Neuronal stem cell (in vitro differentiated cells): ENCODE measurements at regions not wholly inside any gene's neighbourhood (a gene's known extent, or its start where the extent isn't known, plus 50 kb on each side); places are given as distances from the start of the nearest gene placed in this dataset.

Experiments
- DNase-seq: peaks from one replicate; pipeline ENCODE4 v3.0.0-alpha.2; 2013; ENCODE audit warnings: low spot score
- H2AFZ ChIP-seq: one replicate; pipeline ENCODE4 v1.6.1; 2013; ENCODE audit warnings: mild to moderate bottlenecking, low read length, inconsistent platforms
- H2AK5ac ChIP-seq: 2 replicates; pipeline ENCODE4 v1.6.1; 2013; ENCODE audit warnings: low read depth, mild to moderate bottlenecking, inconsistent platforms, low read length, moderate library complexity, mixed read lengths
- H2BK120ac ChIP-seq: 2 replicates; pipeline ENCODE4 v1.6.1; 2013; ENCODE audit warnings: low read depth, mild to moderate bottlenecking, inconsistent platforms, low read length, moderate library complexity, mixed read lengths
- H2BK12ac ChIP-seq: one replicate; pipeline ENCODE4 v1.6.1; 2013; ENCODE audit warnings: low read length, inconsistent platforms
- H2BK15ac ChIP-seq: 2 replicates; pipeline ENCODE4 v1.6.1; 2013; ENCODE audit warnings: mild to moderate bottlenecking, low read length, inconsistent platforms, mixed read lengths
- H2BK5ac ChIP-seq: one replicate; pipeline ENCODE4 v1.6.1; 2013; ENCODE audit warnings: inconsistent platforms, mild to moderate bottlenecking, low read length, moderate library complexity
- H3K14ac ChIP-seq: one replicate; pipeline ENCODE4 v1.6.1; 2013; ENCODE audit warnings: low read length, inconsistent platforms
- H3K18ac ChIP-seq: 2 replicates; pipeline ENCODE4 v1.6.1; 2013; ENCODE audit warnings: low read length, inconsistent platforms
- H3K23ac ChIP-seq: 2 replicates; pipeline ENCODE4 v1.6.1; 2013; ENCODE audit warnings: low read depth, mild to moderate bottlenecking, mixed read lengths, low read length, inconsistent platforms; ENCODE audit not compliant: poor library complexity
- H3K27ac ChIP-seq: replicated peaks from 3 replicates; pipeline ENCODE4 v1.5.1; 2013; ENCODE audit warnings: low read length, inconsistent platforms
- H3K27me3 ChIP-seq, 3 experiments: 2 replicates each; pipeline ENCODE4 v1.6.1; 2013; ENCODE audit warnings: low read length in 3 of 3, mild to moderate bottlenecking in 2 of 3, inconsistent platforms in 1 of 3, low read depth in 1 of 3, mixed read lengths in 1 of 3, moderate library complexity in 1 of 3; ENCODE audit not compliant: control insufficient read depth in 3 of 3, insufficient read depth in 3 of 3
- H3K36me3 ChIP-seq, 2 donors: replicated peaks in 1 of 2; 2 replicates each; pipeline ENCODE4 v1.6.1; 2013; ENCODE audit warnings: low read length in 2 of 2; ENCODE audit not compliant: control insufficient read depth in 2 of 2, insufficient read depth in 2 of 2
- H3K4ac ChIP-seq: 2 replicates; pipeline ENCODE4 v1.6.1; 2013; ENCODE audit warnings: inconsistent platforms, mild to moderate bottlenecking, low read length, moderate library complexity
- H3K4me1 ChIP-seq, 2 donors: 1 replicate in 1 of 2; 2 replicates in 1 of 2; pipeline ENCODE4 v1.6.1; 2013; ENCODE audit warnings: low read length in 2 of 2, low read depth in 1 of 2; ENCODE audit not compliant: control insufficient read depth in 2 of 2, insufficient read depth in 1 of 2
- H3K4me2 ChIP-seq: one replicate; pipeline ENCODE4 v1.6.1; 2013; ENCODE audit warnings: mild to moderate bottlenecking, low read length, inconsistent platforms; ENCODE audit not compliant: insufficient read depth, poor library complexity, severe bottlenecking
- H3K4me3 ChIP-seq, 2 donors: 2 replicates each; pipeline ENCODE4 v1.5.1; 2013; ENCODE audit warnings: low read length in 2 of 2, mild to moderate bottlenecking in 2 of 2, inconsistent platforms in 1 of 2, moderate library complexity in 1 of 2
- H3K79me1 ChIP-seq: one replicate; pipeline ENCODE4 v1.6.1; 2013; ENCODE audit warnings: low read depth, mild to moderate bottlenecking, inconsistent platforms, low read length, moderate library complexity
- H3K9ac ChIP-seq: one replicate; pipeline ENCODE4 v1.6.1; 2013; ENCODE audit warnings: mild to moderate bottlenecking, low read depth, low read length, inconsistent platforms; ENCODE audit not compliant: poor library complexity
- H3K9me3 ChIP-seq, 2 donors: replicated peaks in 1 of 2; 2 replicates each; pipeline versions ENCODE3 to v1.6.1; 2013; ENCODE audit warnings: low read length in 2 of 2, mild to moderate bottlenecking in 2 of 2, inconsistent platforms in 1 of 2, low read depth in 1 of 2, mixed read lengths in 1 of 2, moderate library complexity in 1 of 2; ENCODE audit not compliant: control insufficient read depth in 2 of 2, insufficient read depth in 1 of 2
- H4K8ac ChIP-seq: one replicate; pipeline ENCODE4 v1.6.1; 2013; ENCODE audit warnings: low read depth, mild to moderate bottlenecking, inconsistent platforms, low read length, moderate library complexity
- H4K91ac ChIP-seq: one replicate; pipeline ENCODE4 v1.6.1; 2013; ENCODE audit warnings: low read length, low read depth, mild to moderate bottlenecking, inconsistent platforms; ENCODE audit not compliant: poor library complexity
- WGBS, 2 donors: extraction: QIAGEN DNeasy Blood & Tissue Kit; methylation state at CpG; one replicate each; pipeline ENCODE4 v1.1.7; 2013; ENCODE audit warnings: missing lambda C conversion rate in 2 of 2, mixed read lengths in 1 of 2; ENCODE audit not compliant: insufficient read length in 2 of 2, insufficient replicate concordance in 1 of 2; ENCODE audit errors: extremely low coverage in 2 of 2; 5-methylcytosine and 5-hydroxymethylcytosine counted together

DNA sequence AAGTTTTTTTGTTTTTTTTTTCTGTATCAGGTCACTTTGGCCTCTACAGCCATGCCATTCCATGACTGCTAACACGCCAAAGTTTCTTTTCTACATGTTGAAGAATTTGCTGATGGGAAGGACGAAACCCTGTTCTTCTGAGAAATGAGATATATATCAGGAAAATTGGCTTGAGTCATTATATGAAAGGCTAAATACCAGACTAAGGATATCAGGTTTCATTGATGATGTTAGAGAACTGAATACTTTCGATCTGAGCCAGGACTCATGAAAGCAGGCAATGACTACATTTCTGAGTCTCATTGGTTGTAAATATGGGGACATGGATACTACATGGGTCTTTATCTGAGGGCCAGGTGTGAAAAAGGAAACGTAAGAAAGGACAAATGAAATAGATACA, 181.4 kb downstream of the OSR1 start:
- no peaks in the 10 kb centered on the region for H3K27me3 ChIP-seq
- H2AK5ac ChIP-seq: no peak overlapping the region
- H3K79me1 ChIP-seq: no peaks in the 10 kb centered on the region
- H3K36me3 ChIP-seq: no peaks in the 10 kb centered on the region
- no peak overlapping the region for H3K27ac ChIP-seq
- no peak overlapping the region for H3K4ac ChIP-seq
- DNase-seq: no peak
- H2BK12ac ChIP-seq: no peak overlapping the region
- no peak overlapping the region for H2AFZ ChIP-seq
- H3K4me1 ChIP-seq: no peaks in the 10 kb centered on the region
- no peak overlapping the region for H4K8ac ChIP-seq
- no peak overlapping the region for H4K91ac ChIP-seq
- no peak overlapping the region for H3K14ac ChIP-seq
- no peak overlapping the region for H2BK5ac ChIP-seq
- no peak overlapping the region for H2BK15ac ChIP-seq
- no peak overlapping the region for H3K18ac ChIP-seq
- no CpG with 5 or more reads among the region's 4 CpGs for whole genome bisulfite sequencing, 2 donors
- no peak overlapping the region for H3K23ac ChIP-seq
- no peak overlapping the region for H3K4me2 ChIP-seq
- no peaks in the 10 kb centered on the region for H3K9me3 ChIP-seq
- H2BK120ac ChIP-seq: no peak overlapping the region
- no peak overlapping the region for H3K9ac ChIP-seq
- H3K4me3 ChIP-seq: no peak overlapping the region

DNA sequence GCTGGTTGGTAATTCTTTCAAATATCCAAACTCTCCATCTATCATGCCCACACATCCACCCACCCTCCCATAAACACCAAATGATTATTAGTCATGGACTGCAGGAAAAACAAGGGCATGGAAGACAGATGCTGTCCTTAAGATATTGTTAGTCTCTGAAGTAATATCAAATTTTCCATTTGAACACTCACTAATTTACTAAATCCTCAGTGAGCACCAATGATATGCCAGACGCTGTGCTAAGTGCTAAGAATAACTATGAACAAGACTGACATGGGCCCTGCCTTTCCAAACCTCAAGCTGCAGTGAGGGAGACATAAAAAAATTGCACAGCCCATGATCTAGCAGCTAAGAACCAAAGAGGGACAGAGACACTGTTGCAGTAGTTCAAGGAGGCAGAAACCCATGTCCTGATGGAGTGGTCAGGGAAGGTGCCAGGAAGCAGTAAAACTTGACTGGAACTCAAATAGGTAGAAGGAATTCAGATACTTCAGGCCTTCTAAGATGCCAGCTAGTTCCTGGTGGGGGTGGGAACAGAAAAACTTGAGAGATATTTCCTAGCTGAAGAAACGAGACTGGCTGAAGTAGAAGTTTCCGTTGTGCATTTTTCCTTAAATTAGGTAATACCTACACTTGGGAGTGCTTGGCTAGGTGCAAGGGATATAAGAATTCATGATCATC, 182.1 kb downstream of the OSR1 start:
- Histone ChIP-seq H4K91ac (no peak overlapping the region), H2AK5ac (no peak overlapping the region), H3K4ac (no peak overlapping the region), H3K4me2 (no peak overlapping the region), H3K9ac (no peak overlapping the region), H3K27ac (no peak overlapping the region), H3K36me3 (no peaks in the 10 kb centered on the region), H2BK15ac (no peak overlapping the region), H3K27me3 (no peaks in the 10 kb centered on the region), H4K8ac (no peak overlapping the region), H3K4me3 (no peak overlapping the region), H2AFZ (no peak overlapping the region), H2BK12ac (no peak overlapping the region), H2BK5ac (no peak overlapping the region), H3K9me3 (no peaks in the 10 kb centered on the region), H3K18ac (no peak overlapping the region), H3K23ac (no peak overlapping the region), H3K4me1 (no peaks in the 10 kb centered on the region), H2BK120ac (no peak overlapping the region), H3K14ac (no peak overlapping the region), H3K79me1 (no peaks in the 10 kb centered on the region)
- no peak for DNase-seq
- no CpG with 5 or more reads among the region's 3 CpGs for WGBS, 2 donors

DNA sequence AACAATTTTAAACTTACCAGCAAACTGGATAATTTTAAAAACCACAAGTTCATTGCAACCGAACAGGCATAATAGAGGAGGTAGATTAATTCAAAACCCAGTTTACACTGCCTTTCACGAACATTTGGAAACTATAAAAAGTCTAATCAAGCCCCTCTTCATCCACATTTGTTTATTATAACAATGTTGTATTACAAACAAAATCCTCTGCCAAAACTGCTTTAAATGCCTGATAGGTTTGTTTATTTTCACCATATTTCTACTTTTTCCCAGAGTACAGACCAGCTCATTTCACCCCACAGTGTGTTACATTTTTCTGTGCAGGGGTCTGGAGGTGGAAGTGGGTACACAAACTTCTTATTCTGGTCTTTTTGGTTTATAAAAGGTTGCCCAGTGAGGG, 184.2 kb downstream of the OSR1 start:
- H3K9me3 ChIP-seq: no peaks in the 10 kb centered on the region
- H3K4me1 ChIP-seq: peaks cover 0 to 5% of the 10 kb centered on the region in 2 donors
- no peaks in the 10 kb centered on the region for H3K79me1 ChIP-seq
- H3K9ac ChIP-seq: no peak overlapping the region
- H2BK15ac ChIP-seq: no peak overlapping the region
- no peak overlapping the region for H3K4me3 ChIP-seq
- no peak overlapping the region for H2BK5ac ChIP-seq
- no peak overlapping the region for H3K14ac ChIP-seq
- no peak overlapping the region for H2AK5ac ChIP-seq
- H3K4ac ChIP-seq: no peak overlapping the region
- H3K27me3 ChIP-seq: no peaks in the 10 kb centered on the region
- no peaks in the 10 kb centered on the region for H3K36me3 ChIP-seq
- no peak overlapping the region for H2BK12ac ChIP-seq
- no peak overlapping the region for H2AFZ ChIP-seq
- WGBS, 2 donors: no CpG with 5 or more reads among the region's 2 CpGs
- H3K27ac ChIP-seq: no peak overlapping the region
- H4K8ac ChIP-seq: no peak overlapping the region
- H2BK120ac ChIP-seq: no peak overlapping the region
- no peak overlapping the region for H3K18ac ChIP-seq
- DNase-seq: no peak
- no peak overlapping the region for H4K91ac ChIP-seq
- no peak overlapping the region for H3K4me2 ChIP-seq
- no peak overlapping the region for H3K23ac ChIP-seq

DNA sequence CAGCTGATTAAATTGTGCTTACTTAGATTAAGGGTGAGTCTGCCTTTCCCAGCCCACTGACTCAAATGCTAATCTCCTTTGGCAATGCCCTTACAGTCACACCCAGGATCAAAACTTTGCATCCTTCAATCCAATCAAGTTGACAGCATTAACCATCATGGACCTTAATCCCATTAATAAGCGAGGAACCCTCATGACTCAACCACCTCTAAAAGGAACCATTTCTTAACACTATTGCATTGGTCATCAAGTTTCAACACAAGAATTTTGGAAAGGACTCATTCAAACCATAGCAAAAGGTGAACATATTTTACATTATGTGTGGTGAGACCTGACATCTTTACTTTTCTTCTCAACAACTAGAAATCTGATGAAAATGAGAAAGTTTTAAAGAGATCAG, 187.0 kb downstream of the OSR1 start:
- Histone ChIP-seq H3K23ac (no peak overlapping the region), H3K4me3 (no peak overlapping the region), H3K9ac (no peak overlapping the region), H3K36me3 (no peaks in the 10 kb centered on the region), H3K9me3 (no peaks in the 10 kb centered on the region), H3K27me3 (no peaks in the 10 kb centered on the region), H2BK5ac (no peak overlapping the region), H3K79me1 (no peaks in the 10 kb centered on the region), H2BK15ac (no peak overlapping the region), H2BK120ac (no peak overlapping the region), H3K27ac (no peak overlapping the region), H2AK5ac (no peak overlapping the region), H2AFZ (no peak overlapping the region), H2BK12ac (no peak overlapping the region), H3K4me2 (no peak overlapping the region), H3K4me1 (peaks cover 0 to 6% of the 10 kb centered on the region in 2 donors), H3K4ac (no peak overlapping the region), H3K18ac (no peak overlapping the region), H4K91ac (no peak overlapping the region), H4K8ac (no peak overlapping the region), H3K14ac (no peak overlapping the region)
- DNase-seq: no peak
- WGBS, 2 donors: no CpG with 5 or more reads among the region's 1 CpG
